ENCODE measurements at regions not wholly inside any gene's neighbourhood (a gene's known extent, or its start where the extent isn't known, plus 50 kb on each side); places are given as distances from the start of the nearest gene placed in this dataset.

- TF ChIP-seq POLR2A (IDR thresholded peaks at IDR 0.05; ENCODE audit: low read length) (no peak), GATA1 (IDR thresholded peaks at IDR 0.05; ENCODE audit: low read depth, low read length) (no peak)
Measured at GRCh38 chr2:185463481-185463880, 275.1 kb upstream of the FSIP2 start.
